OCI-LY1 (cell line): ENCODE measurements at regions not wholly inside any gene's neighbourhood (a gene's known extent, or its start where the extent isn't known, plus 50 kb on each side); places are given as distances from the start of the nearest gene placed in this dataset.

Experiments used
- H2AFZ ChIP-seq: fragments of 200-600 bp; sonication (generic), shearing (Covaris generic); 2 replicates; pipeline ENCODE4 v1.6.0; 2014; ENCODE audit warnings: antibody characterized with exemption, mild to moderate bottlenecking, low read length
- H3F3A ChIP-seq: fragments of 200-600 bp; sonication (generic), shearing (Covaris generic); 2 replicates; pipeline ENCODE4 v1.6.0; 2014; ENCODE audit warnings: mild to moderate bottlenecking, antibody characterized with exemption, low read length, moderate library complexity; ENCODE audit not compliant: insufficient read depth
- H3K27ac ChIP-seq: fragments of 200-600 bp; sonication (generic); 2 replicates; pipeline ENCODE4 v1.5.1; 2014; ENCODE audit warnings: low read length, mixed run types, mild to moderate bottlenecking, low read depth; ENCODE audit not compliant: poor library complexity, severe bottlenecking
- H3K27me3 ChIP-seq: fragments of 200-600 bp; sonication (generic); 2 replicates; pipeline ENCODE4 v1.6.0; 2014; ENCODE audit warnings: antibody characterized with exemption, mild to moderate bottlenecking, low read length, moderate library complexity; ENCODE audit not compliant: insufficient read depth
- H3K36me3 ChIP-seq: fragments of 200-600 bp; sonication (generic); 2 replicates; pipeline ENCODE4 v1.6.1; 2014; ENCODE audit warnings: mild to moderate bottlenecking, antibody characterized with exemption, low read length, moderate library complexity, mixed read lengths; ENCODE audit not compliant: insufficient read depth
- H3K4me1 ChIP-seq: fragments of 200-600 bp; sonication (generic); 2 replicates; pipeline ENCODE4 v1.5.1; 2014; ENCODE audit warnings: mild to moderate bottlenecking, low read length, moderate library complexity; ENCODE audit not compliant: insufficient read depth, severe bottlenecking
- H3K4me2 ChIP-seq: fragments of 200-600 bp; sonication (generic), shearing (Covaris generic); 2 replicates; pipeline ENCODE4 v1.6.1; 2014; ENCODE audit warnings: low read length
- H3K4me3 ChIP-seq: fragments of 200-600 bp; sonication (generic); 2 replicates; pipeline ENCODE4 v1.5.1; 2014; ENCODE audit warnings: low read length, low read depth, mild to moderate bottlenecking, mixed read lengths; ENCODE audit not compliant: poor library complexity, severe bottlenecking
- H3K79me2 ChIP-seq: fragments of 200-600 bp; shearing (Covaris generic); 2 replicates; pipeline ENCODE4 v1.6.1; 2016; ENCODE audit warnings: mixed run types, low read length, mixed read lengths; ENCODE audit not compliant: insufficient read depth
- H3K9ac ChIP-seq: fragments of 200-600 bp; sonication (generic), shearing (Covaris generic); 2 replicates; pipeline ENCODE4 v1.6.1; 2014; ENCODE audit warnings: mild to moderate bottlenecking, low read length, mixed read lengths
- H3K9me2 ChIP-seq: fragments of 200-600 bp; sonication (generic), shearing (Covaris generic); 2 replicates; pipeline ENCODE4 v1.6.1; 2014; ENCODE audit warnings: low read depth, mild to moderate bottlenecking, low read length, mixed read lengths
- H3K9me3 ChIP-seq: fragments of 200-600 bp; shearing (Covaris generic); 2 replicates; pipeline ENCODE4 v1.6.1; 2014; ENCODE audit warnings: low read length, mixed read lengths
- H4K20me1 ChIP-seq: fragments of 200-600 bp; sonication (generic), shearing (Covaris generic); 2 replicates; pipeline ENCODE4 v1.6.0; 2016; ENCODE audit warnings: mild to moderate bottlenecking, low read length; ENCODE audit not compliant: insufficient read depth
- CTCF ChIP-seq: fragments of 200-600 bp; sonication (generic), shearing (Covaris generic); IDR thresholded peaks from 2 replicates; pipeline ENCODE4 v1.5.1; 2017; ENCODE audit warnings: mild to moderate bottlenecking, antibody characterized with exemption, low read length, moderate library complexity, mixed read lengths
- EZH2 ChIP-seq: fragments of 200-600 bp; sonication (generic), shearing (Covaris generic); IDR thresholded peaks from 2 replicates; pipeline ENCODE4 v1.8.0; 2017; ENCODE audit warnings: borderline replicate concordance, mixed run types, mild to moderate bottlenecking, antibody characterized with exemption, low read length, moderate library complexity, mixed read lengths

- Histone ChIP-seq H3K4me2 (no peak overlapping the region), H2AFZ (no peak overlapping the region), H3K9me3 (no peaks in the 10 kb centered on the region), H3K27me3 (no peaks in the 10 kb centered on the region), H3K27ac (no peak overlapping the region), H3F3A (no peaks in the 10 kb centered on the region), H3K79me2 (no peaks in the 10 kb centered on the region), H3K36me3 (no peaks in the 10 kb centered on the region), H3K9me2 (no peaks in the 10 kb centered on the region), H3K4me1 (no peaks in the 10 kb centered on the region), H4K20me1 (no peaks in the 10 kb centered on the region), H3K9ac (no peak overlapping the region), H3K4me3 (no peak overlapping the region)
- TF ChIP-seq CTCF (no peak), EZH2 (no peak)
These were observed 1241.6 kb upstream of the USP15 start for GRCh38 chr12:61018571-61018970.

DNA sequence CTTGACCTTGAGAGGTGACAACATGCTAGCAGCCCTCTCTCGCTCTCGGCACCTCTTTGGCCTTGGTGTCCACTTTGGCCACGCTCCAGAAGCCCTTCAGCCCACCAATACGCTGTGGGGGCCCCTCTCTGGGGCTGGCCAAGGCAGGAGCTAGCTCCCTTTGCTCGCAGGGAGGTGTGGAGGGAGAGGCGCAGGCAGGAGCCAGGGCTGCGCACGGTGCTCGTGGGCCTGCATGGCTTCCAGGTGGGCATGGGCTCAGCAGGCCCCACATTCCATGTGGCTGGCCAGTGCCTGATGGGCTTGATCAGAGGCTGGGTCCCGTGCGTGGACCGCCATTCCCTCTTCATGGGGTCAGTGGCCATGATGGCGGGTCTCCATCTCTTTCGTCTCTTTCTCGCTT is 1237.0 kb upstream of the USP15 start:
- Histone ChIP-seq H3K27ac (no peak overlapping the region), H3K27me3 (no peaks in the 10 kb centered on the region), H3K4me1 (no peaks in the 10 kb centered on the region), H3K36me3 (no peaks in the 10 kb centered on the region), H3K4me2 (no peak overlapping the region), H2AFZ (no peak overlapping the region), H3K9me3 (no peaks in the 10 kb centered on the region), H3K4me3 (no peak overlapping the region), H3F3A (no peaks in the 10 kb centered on the region), H3K79me2 (no peaks in the 10 kb centered on the region), H4K20me1 (no peaks in the 10 kb centered on the region), H3K9ac (no peak overlapping the region), H3K9me2 (no peaks in the 10 kb centered on the region)
- TF ChIP-seq CTCF (no peak), EZH2 (no peak)

DNA sequence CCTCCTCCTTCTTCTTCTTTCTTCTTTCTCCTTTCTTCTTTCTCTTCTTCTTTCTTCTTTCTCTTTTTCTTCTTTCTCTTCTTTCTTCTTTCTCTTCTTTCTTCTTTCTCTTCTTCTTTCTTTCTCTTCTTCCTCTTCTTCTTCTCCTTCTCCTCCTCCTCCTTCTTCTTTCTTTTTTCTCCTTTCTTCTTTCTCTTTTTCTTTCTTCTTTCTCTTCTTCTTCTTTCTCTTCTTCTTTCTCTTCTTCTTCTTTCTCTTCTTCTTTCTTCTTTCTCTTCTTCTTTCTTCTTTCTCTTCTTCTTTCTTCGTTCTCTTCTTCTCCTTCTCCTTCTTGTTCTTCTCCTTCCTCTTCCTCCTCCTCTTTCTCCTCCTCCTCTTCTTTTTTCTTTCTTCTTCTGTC is 1230.7 kb upstream of the USP15 start:
- no peak overlapping the region for H3K4me3 ChIP-seq

More for the DNA sequence above, 1230.7 kb upstream of the USP15 start:
- Histone ChIP-seq H3K4me2 (no peak overlapping the region), H4K20me1 (no peaks in the 10 kb centered on the region), H3K9me2 (no peaks in the 10 kb centered on the region), H3K27me3 (no peaks in the 10 kb centered on the region), H3K9me3 (no peaks in the 10 kb centered on the region), H3K36me3 (no peaks in the 10 kb centered on the region), H2AFZ (no peak overlapping the region), H3K9ac (no peak overlapping the region), H3K4me1 (no peaks in the 10 kb centered on the region), H3K79me2 (no peaks in the 10 kb centered on the region), H3K27ac (no peak overlapping the region), H3F3A (no peaks in the 10 kb centered on the region)
- no peak for TF ChIP-seq CTCF
- TF ChIP-seq EZH2, result no peak
